ENCODE measurements at regions not wholly inside any gene's neighbourhood (a gene's known extent, or its start where the extent isn't known, plus 50 kb on each side); places are given as distances from the start of the nearest gene placed in this dataset.

- Histone ChIP-seq H3K4me1 (replicated peaks) (no peaks in the 10 kb centered on the region), H3K36me3 (no peaks in the 10 kb centered on the region), H3K27ac (no peak overlapping the region), H3K4me3 (no peak overlapping the region), H3K27me3 (replicated peaks; ENCODE audit: insufficient read depth) (no peaks in the 10 kb centered on the region), H3K9me3 (no peaks in the 10 kb centered on the region)
- no peak for DNase-seq (ENCODE audit: low spot score)
- no peak for TF ChIP-seq POLR2AphosphoS5 (IDR thresholded peaks at IDR 0.05)
- TF ChIP-seq POLR2A (IDR thresholded peaks at IDR 0.05) = no peak
- no peak for TF ChIP-seq CTCF (IDR thresholded peaks at IDR 0.05)
- intact Hi-C loops (cut with DNase I) = no loop called here
- WGBS = 86% methylated on average over 3 of the region's 3 CpGs
These were observed 161.5 kb downstream of the NRIP1 start for GRCh38 chr21:14903172-14903865.

GRCh38 chr21:14901482-14901958 is 163.3 kb downstream of the NRIP1 start:
- Histone ChIP-seq H3K4me3 (no peak overlapping the region), H3K4me1 (replicated peaks) (no peaks in the 10 kb centered on the region), H3K27ac (no peak overlapping the region), H3K9me3 (no peaks in the 10 kb centered on the region), H3K27me3 (replicated peaks; ENCODE audit: insufficient read depth) (no peaks in the 10 kb centered on the region), H3K36me3 (no peaks in the 10 kb centered on the region)
- no peak for TF ChIP-seq CTCF (IDR thresholded peaks at IDR 0.05)
- TF ChIP-seq POLR2AphosphoS5 (IDR thresholded peaks at IDR 0.05) = no peak
- no peak for TF ChIP-seq POLR2A (IDR thresholded peaks at IDR 0.05)
- 53% methylated on average over 3 of the region's 3 CpGs for WGBS
- intact Hi-C loops (cut with DNase I) = no loop called here
- DNase-seq (ENCODE audit: low spot score) = no peak

GRCh38 chr21:14900611-14901010 is 164.2 kb downstream of the NRIP1 start:
- TF ChIP-seq POLR2AphosphoS5 (IDR thresholded peaks at IDR 0.05) (no peak), POLR2A (IDR thresholded peaks at IDR 0.05) (no peak), CTCF (IDR thresholded peaks at IDR 0.05) (no peak)
- 59% methylated on average over 1 of the region's 1 CpG for WGBS
- intact Hi-C loops (cut with DNase I) = no loop called here
- no peaks in the 10 kb centered on the region for H3K36me3 ChIP-seq
- no peak overlapping the region for H3K4me3 ChIP-seq
- no peaks in the 10 kb centered on the region for H3K4me1 ChIP-seq (replicated peaks)
- no peak for DNase-seq (ENCODE audit: low spot score)
- H3K9me3 ChIP-seq = no peaks in the 10 kb centered on the region
- H3K27ac ChIP-seq = no peak overlapping the region
- H3K27me3 ChIP-seq (replicated peaks; ENCODE audit: insufficient read depth) = no peaks in the 10 kb centered on the region

- no peaks in the 10 kb centered on the region for H3K36me3 ChIP-seq
- intact Hi-C loops (cut with DNase I) = no loop called here
- H3K4me1 ChIP-seq (replicated peaks) = no peaks in the 10 kb centered on the region
- no peak for DNase-seq (ENCODE audit: low spot score)
- no peaks in the 10 kb centered on the region for H3K9me3 ChIP-seq
- H3K27me3 ChIP-seq (replicated peaks; ENCODE audit: insufficient read depth) = no peaks in the 10 kb centered on the region
- no peak overlapping the region for H3K27ac ChIP-seq
- no peak for TF ChIP-seq CTCF (IDR thresholded peaks at IDR 0.05)
- no peak for TF ChIP-seq POLR2A (IDR thresholded peaks at IDR 0.05)
- no peak for TF ChIP-seq POLR2AphosphoS5 (IDR thresholded peaks at IDR 0.05)
- no peak overlapping the region for H3K4me3 ChIP-seq
These were observed 164.7 kb downstream of the NRIP1 start for GRCh38 chr21:14900058-14900457.

- Histone ChIP-seq H3K4me1 (replicated peaks) (no peaks in the 10 kb centered on the region), H3K9me3 (no peaks in the 10 kb centered on the region), H3K27ac (no peak overlapping the region), H3K4me3 (no peak overlapping the region), H3K36me3 (no peaks in the 10 kb centered on the region), H3K27me3 (replicated peaks; ENCODE audit: insufficient read depth) (no peaks in the 10 kb centered on the region)
- DNase-seq (ENCODE audit: low spot score) = no peak
- WGBS = 92% methylated on average over 2 of the region's 2 CpGs
- intact Hi-C loops (cut with DNase I) = no loop called here
- TF ChIP-seq POLR2A (IDR thresholded peaks at IDR 0.05) (no peak), CTCF (IDR thresholded peaks at IDR 0.05) (no peak), POLR2AphosphoS5 (IDR thresholded peaks at IDR 0.05) (no peak)
These were observed 169.0 kb downstream of the NRIP1 start for GRCh38 chr21:14895792-14896191.

Data from prostate gland (tissue), 2 donors.